CD8-positive, alpha-beta memory T cell (primary cell): ENCODE measurements at regions not wholly inside any gene's neighbourhood (a gene's known extent, or its start where the extent isn't known, plus 50 kb on each side); places are given as distances from the start of the nearest gene placed in this dataset.
A peak's percentile ranks its signal among the peaks of the same experiment; 100 is the strongest.

Experiments used
- CTCF ChIA-PET: fragments of 350-600 bp; sonication (Branson Sonifier 250); formaldehyde crosslinking; loops from one replicate; lab custom pipeline; 2021; ENCODE audit warnings: antibody characterized with exemption; lab: Charles Lee
- POLR2A ChIA-PET: fragments of 350-600 bp; sonication (Branson Sonifier 250); formaldehyde crosslinking; loops from one replicate; lab custom pipeline; 2021; ENCODE audit warnings: antibody characterized with exemption; lab: Charles Lee
- DNase-seq, 5 donors: peaks; one replicate each; pipeline versions ENCODE4 v3.0.0 to v3.0.0-alpha.2; 2020 to 2022; ENCODE audit warnings: mixed read lengths in 1 of 5
- H3K27ac ChIP-seq: one replicate; pipeline ENCODE4 v1.7.0; 2013; ENCODE audit warnings: low read depth, mild to moderate bottlenecking, low read length, moderate library complexity
- H3K27me3 ChIP-seq: 2 replicates; pipeline ENCODE4 v1.7.0; 2013; ENCODE audit warnings: low read length, mild to moderate bottlenecking; ENCODE audit not compliant: insufficient read depth, poor library complexity, severe bottlenecking
- H3K36me3 ChIP-seq: 2 replicates; pipeline ENCODE4 v1.7.0; 2013; ENCODE audit warnings: mild to moderate bottlenecking, low read length, moderate library complexity; ENCODE audit not compliant: insufficient read depth
- H3K4me1 ChIP-seq: 2 replicates; pipeline ENCODE4 v1.7.0; 2013; ENCODE audit warnings: mild to moderate bottlenecking, low read length, moderate library complexity; ENCODE audit not compliant: insufficient read depth
- H3K4me3 ChIP-seq: 2 replicates; pipeline ENCODE4 v1.7.0; 2013; ENCODE audit warnings: mild to moderate bottlenecking, low read length
- H3K9me3 ChIP-seq: 2 replicates; pipeline ENCODE4 v1.7.0; 2013; ENCODE audit warnings: mild to moderate bottlenecking, low read length
- H3K27ac Mint-ChIP-seq, 8 donors: one replicate each; pipeline ENCODE4 v1.8.0; 2020 to 2021; ENCODE audit warnings: mixed read lengths in 8 of 8, mild to moderate bottlenecking in 6 of 8, inconsistent platforms in 3 of 8, moderate library complexity in 3 of 8
- H3K27me3 Mint-ChIP-seq, 2 donors: one replicate each; pipeline ENCODE4 v1.8.0; 2020 to 2021; ENCODE audit warnings: mixed read lengths in 2 of 2, mild to moderate bottlenecking in 1 of 2, moderate library complexity in 1 of 2
- H3K36me3 Mint-ChIP-seq, 3 donors: one replicate each; pipeline ENCODE4 v1.8.0; 2020 to 2021; ENCODE audit warnings: mixed read lengths in 3 of 3, inconsistent platforms in 1 of 3, mild to moderate bottlenecking in 1 of 3
- H3K4me1 Mint-ChIP-seq, 3 donors: one replicate each; pipeline ENCODE4 v1.8.0; 2020 to 2021; ENCODE audit warnings: mixed read lengths in 3 of 3, inconsistent platforms in 1 of 3, mild to moderate bottlenecking in 1 of 3
- H3K4me3 Mint-ChIP-seq, 7 donors: one replicate each; pipeline ENCODE4 v1.8.0; 2020 to 2021; ENCODE audit warnings: mixed read lengths in 7 of 7, mild to moderate bottlenecking in 6 of 7, moderate library complexity in 4 of 7, inconsistent platforms in 2 of 7
- H3K9me3 Mint-ChIP-seq, 5 donors: one replicate each; pipeline ENCODE4 v1.8.0; 2020 to 2022; ENCODE audit warnings: mixed read lengths in 5 of 5, mild to moderate bottlenecking in 3 of 5, moderate library complexity in 2 of 5, inconsistent platforms in 1 of 5

GRCh38 chr10:47160261-47160908 lies 139.6 kb upstream of the GDF10 start:
- H3K36me3 Mint-ChIP-seq: no peaks in the 10 kb centered on the region

GRCh38 chr10:47160967-47161366 lies 139.0 kb upstream of the GDF10 start:
- Histone ChIP-seq H3K27me3 (no peaks in the 10 kb centered on the region), H3K4me1 (peaks cover 15% of the 10 kb centered on the region), H3K27ac (no peak overlapping the region), H3K36me3 (no peaks in the 10 kb centered on the region), H3K9me3 (no peaks in the 10 kb centered on the region), H3K4me3 (no peak overlapping the region)
- no peak for DNase-seq
- H3K4me1 Mint-ChIP-seq: peaks cover 11 to 17% (median 14%) of the 10 kb centered on the region in 3 donors
- H3K4me3 Mint-ChIP-seq: no peak overlapping the region
- ChIA-PET CTCF (no interaction called here), POLR2A (no interaction called here)
- H3K36me3 Mint-ChIP-seq: no peaks in the 10 kb centered on the region
- peaks cover 4 to 6% of the 10 kb centered on the region in 2 donors for H3K27me3 Mint-ChIP-seq
- H3K9me3 Mint-ChIP-seq: peaks cover 0 to 6% (median under 1%) of the 10 kb centered on the region in 5 donors
- no peak overlapping the region for H3K27ac Mint-ChIP-seq

More at GRCh38 chr10:47160261-47160908, 139.6 kb upstream of the GDF10 start:
- Mint-ChIP-seq H3K4me1 (peaks cover 5 to 11% (median 8%) of the 10 kb centered on the region in 3 donors), H3K4me3 (no peak overlapping the region), H3K27me3 (peaks cover 4 to 6% of the 10 kb centered on the region in 2 donors), H3K27ac (no peak overlapping the region), H3K9me3 (peaks cover 4 to 10% (median 6%) of the 10 kb centered on the region in 5 donors)
- H3K36me3 ChIP-seq: no peaks in the 10 kb centered on the region
- DNase-seq: no peak
- peaks cover 12% of the 10 kb centered on the region for H3K4me1 ChIP-seq
- no peak overlapping the region for H3K27ac ChIP-seq
- ChIA-PET POLR2A (no interaction called here), CTCF (no interaction called here)
- H3K27me3 ChIP-seq: no peaks in the 10 kb centered on the region
- H3K9me3 ChIP-seq: no peaks in the 10 kb centered on the region
- H3K4me3 ChIP-seq: no peak overlapping the region

GRCh38 chr10:47161465-47161864 lies 138.5 kb upstream of the GDF10 start:
- no peak for DNase-seq
- no peak overlapping the region for H3K4me3 Mint-ChIP-seq
- H3K27me3 Mint-ChIP-seq: peaks cover 4% of the 10 kb centered on the region in 2 donors

GRCh38 chr10:47164126-47164799 lies 135.7 kb upstream of the GDF10 start:
- no peak for DNase-seq
- Mint-ChIP-seq H3K27ac (peak overlapping the region in 1 of 8 donors; percentile 3), H3K4me3 (peak overlapping the region in 1 of 7 donors; percentile 66), H3K4me1 (peaks cover 15 to 28% (median 22%) of the 10 kb centered on the region in 3 donors), H3K9me3 (no peaks in the 10 kb centered on the region), H3K27me3 (peaks cover 3 to 4% of the 10 kb centered on the region in 2 donors), H3K36me3 (no peaks in the 10 kb centered on the region)
- Histone ChIP-seq H3K9me3 (no peaks in the 10 kb centered on the region), H3K27me3 (no peaks in the 10 kb centered on the region), H3K4me3 (no peak overlapping the region), H3K4me1 (peaks cover 21% of the 10 kb centered on the region), H3K36me3 (no peaks in the 10 kb centered on the region), H3K27ac (no peak overlapping the region)
- ChIA-PET POLR2A (no interaction called here), CTCF (interaction anchor here (1.0 to 1.5 kb wide), 2 partner anchors 43 to 116 kb away, joined by 3 to 4 read pairs; no protein-coding TSS in a partner anchor)

More at GRCh38 chr10:47161465-47161864, 138.5 kb upstream of the GDF10 start:
- Histone ChIP-seq H3K27me3 (no peaks in the 10 kb centered on the region), H3K4me1 (peaks cover 20% of the 10 kb centered on the region), H3K36me3 (no peaks in the 10 kb centered on the region), H3K27ac (no peak overlapping the region), H3K4me3 (no peak overlapping the region), H3K9me3 (no peaks in the 10 kb centered on the region)
- Mint-ChIP-seq H3K4me1 (peaks cover 12 to 22% (median 19%) of the 10 kb centered on the region in 3 donors), H3K27ac (peak overlapping the region in 1 of 8 donors; percentile 30), H3K36me3 (no peaks in the 10 kb centered on the region), H3K9me3 (peaks cover 0 to 4% (median 0%) of the 10 kb centered on the region in 5 donors)
- POLR2A ChIA-PET: no interaction called here
- CTCF ChIA-PET: no interaction called here

GRCh38 chr10:47164800-47165128 lies 135.2 kb upstream of the GDF10 start:
- DNase-seq: no peak
- Histone ChIP-seq H3K36me3 (no peaks in the 10 kb centered on the region), H3K4me3 (no peak overlapping the region), H3K4me1 (peaks cover 21% of the 10 kb centered on the region), H3K27me3 (no peaks in the 10 kb centered on the region), H3K27ac (no peak overlapping the region), H3K9me3 (no peaks in the 10 kb centered on the region)
- Mint-ChIP-seq H3K36me3 (no peaks in the 10 kb centered on the region), H3K4me3 (peak overlapping the region in 4 of 7 donors; percentile 14 to 89 (median 72)), H3K27me3 (peaks cover 2 to 3% of the 10 kb centered on the region in 2 donors), H3K4me1 (peaks cover 15 to 28% (median 22%) of the 10 kb centered on the region in 3 donors), H3K27ac (peak overlapping the region in 4 of 8 donors; percentile 3 to 94 (median 84)), H3K9me3 (peaks cover 0 to 3% (median 0%) of the 10 kb centered on the region in 5 donors)
- ChIA-PET POLR2A (no interaction called here), CTCF (interaction anchor here (1.0 to 2.3 kb wide), 3 partner anchors 43 to 148 kb away, joined by 3 to 14 read pairs (median 4); no protein-coding TSS in a partner anchor)

- CTCF ChIA-PET: interaction anchor here (0.6 to 2.3 kb wide), 4 partner anchors 117 to 1609 kb away, joined by 3 to 14 read pairs (median 4); no protein-coding TSS in a partner anchor
- Mint-ChIP-seq H3K4me3 (peak overlapping the region; percentile 69 to 89 (median 84)), H3K36me3 (no peaks in the 10 kb centered on the region), H3K27me3 (peaks cover 0 to 3% of the 10 kb centered on the region in 2 donors), H3K4me1 (peaks cover 15 to 28% (median 22%) of the 10 kb centered on the region in 3 donors), H3K9me3 (peaks cover 0 to 5% (median 0%) of the 10 kb centered on the region in 5 donors), H3K27ac (peak overlapping the region in 7 of 8 donors; percentile 77 to 94 (median 90))
- Histone ChIP-seq H3K9me3 (no peaks in the 10 kb centered on the region), H3K4me1 (peaks cover 21% of the 10 kb centered on the region), H3K27ac (no peak overlapping the region), H3K36me3 (no peaks in the 10 kb centered on the region), H3K4me3 (peak overlapping the region; percentile 58), H3K27me3 (no peaks in the 10 kb centered on the region)
- no peak for DNase-seq
- POLR2A ChIA-PET: no interaction called here
These were observed 134.8 kb upstream of the GDF10 start for GRCh38 chr10:47165168-47165710.

GRCh38 chr10:47165711-47166404 lies 134.1 kb upstream of the GDF10 start:
- Mint-ChIP-seq H3K27me3 (peaks cover 0 to 3% of the 10 kb centered on the region in 2 donors), H3K4me3 (peak overlapping the region; percentile 69 to 89 (median 84)), H3K9me3 (peaks cover 0 to 5% (median 0%) of the 10 kb centered on the region in 5 donors), H3K4me1 (peaks cover 15 to 28% (median 22%) of the 10 kb centered on the region in 3 donors), H3K36me3 (peaks cover 0 to under 1% (median 0%) of the 10 kb centered on the region in 3 donors), H3K27ac (peak overlapping the region; percentile 77 to 94 (median 92))
- Histone ChIP-seq H3K27me3 (no peaks in the 10 kb centered on the region), H3K9me3 (no peaks in the 10 kb centered on the region), H3K27ac (no peak overlapping the region), H3K36me3 (no peaks in the 10 kb centered on the region), H3K4me1 (peaks cover 21% of the 10 kb centered on the region), H3K4me3 (peak overlapping the region; percentile 58)
- CTCF ChIA-PET: interaction anchor here (0.6 to 2.3 kb wide), 6 partner anchors 118 to 1610 kb away, joined by 3 to 14 read pairs (median 4); no protein-coding TSS in a partner anchor
- peak in 3 of 5 donors; percentile 26 to 67 (median 58) for DNase-seq
- POLR2A ChIA-PET: no interaction called here
